SK-N-SH treated with all-trans-retinoic acid at 6 μM for 48 hours (cell line): ENCODE measurements at regions not wholly inside any gene's neighbourhood (a gene's known extent, or its start where the extent isn't known, plus 50 kb on each side); places are given as distances from the start of the nearest gene placed in this dataset.

ENCODE experiments used
- ATAC-seq: fragments of 200-7000 bp; cut with Tn5 transposase; 3 replicates; pipeline ENCODE4 v1.9.1; 2020; ENCODE audit warnings: mild to moderate bottlenecking, moderate library complexity
- ARNTL ChIP-seq: fragments of 450-650 bp; formaldehyde crosslinking; IDR thresholded peaks from 2 replicates; pipeline ENCODE4 v1.5.0; 2020; ENCODE audit warnings: low read depth, mild to moderate bottlenecking, moderate library complexity, borderline replicate concordance
- BACH2 ChIP-seq: fragments of 250-450 bp; sonication (Bioruptor Pico); IDR thresholded peaks from 2 replicates; pipeline ENCODE4 v1.9.0; 2021; ENCODE audit warnings: mild to moderate bottlenecking, borderline replicate concordance
- CREB5 ChIP-seq: fragments of 250-450 bp; sonication (Bioruptor Pico); IDR thresholded peaks from 2 replicates; pipeline ENCODE4 v1.5.1; 2020; ENCODE audit warnings: low read depth, mild to moderate bottlenecking, moderate library complexity
- CSDC2 ChIP-seq: fragments of 250-450 bp; sonication (Bioruptor Pico); IDR thresholded peaks from 2 replicates; pipeline ENCODE4 v1.5.0; 2020; ENCODE audit warnings: mild to moderate bottlenecking, moderate library complexity
- ESRRG ChIP-seq: fragments of 250-450 bp; sonication (Bioruptor Pico); IDR thresholded peaks from 2 replicates; pipeline ENCODE4 v1.6.1; 2021; ENCODE audit warnings: mild to moderate bottlenecking
- ISL1 ChIP-seq: fragments of 250-450 bp; sonication (Bioruptor Pico); IDR thresholded peaks from 2 replicates; pipeline ENCODE4 v2.1.2; 2022; ENCODE audit warnings: mild to moderate bottlenecking, moderate library complexity
- OSR1 ChIP-seq: fragments of 250-450 bp; sonication (Bioruptor Pico); IDR thresholded peaks from 2 replicates; pipeline ENCODE4 v1.8.0; 2022; ENCODE audit warnings: moderate library complexity, mild to moderate bottlenecking, inconsistent platforms
- POU6F1 ChIP-seq: fragments of 250-450 bp; sonication (Bioruptor Pico); IDR thresholded peaks from 2 replicates; pipeline ENCODE4 v1.8.0; 2021; ENCODE audit warnings: low read depth, mild to moderate bottlenecking, moderate library complexity, borderline replicate concordance
- PPARA ChIP-seq: fragments of 250-450 bp; sonication (Bioruptor Pico); IDR thresholded peaks from 2 replicates; pipeline ENCODE4 v1.5.0; 2020; ENCODE audit warnings: mild to moderate bottlenecking, borderline replicate concordance
- RARB ChIP-seq: fragments of 250-450 bp; sonication (Bioruptor Pico); IDR thresholded peaks from 2 replicates; pipeline ENCODE4 v1.8.0; 2021; ENCODE audit warnings: mild to moderate bottlenecking, moderate library complexity
- SNAI2 ChIP-seq: fragments of 250-450 bp; sonication (Bioruptor Pico); IDR thresholded peaks from 2 replicates; pipeline ENCODE4 v1.5.0; 2020; ENCODE audit warnings: mild to moderate bottlenecking, moderate library complexity
- TCF4 ChIP-seq: fragments of 250-450 bp; sonication (Bioruptor Pico); IDR thresholded peaks from 2 replicates; pipeline ENCODE4 v1.8.0; 2021; ENCODE audit warnings: mild to moderate bottlenecking, moderate library complexity, borderline replicate concordance
- TOX ChIP-seq: fragments of 250-450 bp; sonication (Bioruptor Pico); IDR thresholded peaks from 2 replicates; pipeline ENCODE4 v1.8.0; 2021; ENCODE audit warnings: mild to moderate bottlenecking, moderate library complexity, borderline replicate concordance
- ZC3H10 ChIP-seq: fragments of 250-450 bp; sonication (Bioruptor Pico); IDR thresholded peaks from 2 replicates; pipeline ENCODE4 v1.5.1; 2021; ENCODE audit warnings: mild to moderate bottlenecking, moderate library complexity
- ZFP3 ChIP-seq: fragments of 250-450 bp; sonication (Bioruptor Pico); IDR thresholded peaks from 2 replicates; pipeline ENCODE4 v1.5.0; 2020; ENCODE audit warnings: mild to moderate bottlenecking, moderate library complexity
- ZFP30 ChIP-seq: fragments of 450-650 bp; formaldehyde crosslinking; IDR thresholded peaks from 2 replicates; pipeline ENCODE4 v1.5.0; 2022; ENCODE audit warnings: mild to moderate bottlenecking, moderate library complexity
- ZNF565 ChIP-seq: fragments of 450-650 bp; formaldehyde crosslinking; conservative IDR thresholded peaks from 2 replicates; pipeline ENCODE4 v1.5.0; 2020; ENCODE audit warnings: low read depth, mild to moderate bottlenecking, moderate library complexity
- ZNF70 ChIP-seq: fragments of 450-650 bp; formaldehyde crosslinking; IDR thresholded peaks from 2 replicates; pipeline ENCODE4 v1.5.0; 2020; ENCODE audit warnings: mild to moderate bottlenecking, moderate library complexity
- ZNF8 ChIP-seq: fragments of 450-650 bp; formaldehyde crosslinking; IDR thresholded peaks from 2 replicates; pipeline ENCODE4 v1.5.0; 2020; ENCODE audit warnings: mild to moderate bottlenecking, moderate library complexity
- TF ChIP-seq, protein P1 (sequence below): fragments of 250-450 bp; sonication (Bioruptor Pico); IDR thresholded peaks from 2 replicates; pipeline ENCODE4 v1.5.1; 2021; ENCODE audit warnings: mild to moderate bottlenecking, moderate library complexity
- TF ChIP-seq, protein P2 (sequence below): fragments of 250-450 bp; sonication (Bioruptor Pico); IDR thresholded peaks from 2 replicates; pipeline ENCODE4 v1.8.0; 2020; ENCODE audit warnings: mild to moderate bottlenecking, moderate library complexity, borderline replicate concordance
- TF ChIP-seq, protein P3 (sequence below): fragments of 250-450 bp; sonication (Bioruptor Pico); IDR thresholded peaks from 2 replicates; pipeline ENCODE4 v1.5.0; 2020; ENCODE audit warnings: mild to moderate bottlenecking, moderate library complexity

- no peak for ATAC-seq
- TF ChIP-seq ZFP3 (no peak), ZC3H10 (CRISPR knock-in tag) (no peak), ISL1 (CRISPR knock-in tag) (no peak), BACH2 (CRISPR knock-in tag) (no peak), ZNF565 (CRISPR knock-in tag) (no peak), SNAI2 (CRISPR knock-in tag) (no peak), CSDC2 (no peak), ESRRG (CRISPR knock-in tag) (no peak), CREB5 (CRISPR knock-in tag) (no peak), ZFP30 (CRISPR knock-in tag) (no peak), TOX (CRISPR knock-in tag) (no peak), ZNF70 (CRISPR knock-in tag) (no peak), PPARA (CRISPR knock-in tag) (no peak)
- TF ChIP-seq, protein P1, sequence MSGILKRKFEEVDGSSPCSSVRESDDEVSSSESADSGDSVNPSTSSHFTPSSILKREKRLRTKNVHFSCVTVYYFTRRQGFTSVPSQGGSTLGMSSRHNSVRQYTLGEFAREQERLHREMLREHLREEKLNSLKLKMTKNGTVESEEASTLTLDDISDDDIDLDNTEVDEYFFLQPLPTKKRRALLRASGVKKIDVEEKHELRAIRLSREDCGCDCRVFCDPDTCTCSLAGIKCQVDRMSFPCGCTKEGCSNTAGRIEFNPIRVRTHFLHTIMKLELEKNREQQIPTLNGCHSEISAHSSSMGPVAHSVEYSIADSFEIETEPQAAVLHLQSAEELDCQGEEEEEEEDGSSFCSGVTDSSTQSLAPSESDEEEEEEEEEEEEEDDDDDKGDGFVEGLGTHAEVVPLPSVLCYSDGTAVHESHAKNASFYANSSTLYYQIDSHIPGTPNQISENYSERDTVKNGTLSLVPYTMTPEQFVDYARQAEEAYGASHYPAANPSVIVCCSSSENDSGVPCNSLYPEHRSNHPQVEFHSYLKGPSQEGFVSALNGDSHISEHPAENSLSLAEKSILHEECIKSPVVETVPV = no peak
- TF ChIP-seq, protein P2, sequence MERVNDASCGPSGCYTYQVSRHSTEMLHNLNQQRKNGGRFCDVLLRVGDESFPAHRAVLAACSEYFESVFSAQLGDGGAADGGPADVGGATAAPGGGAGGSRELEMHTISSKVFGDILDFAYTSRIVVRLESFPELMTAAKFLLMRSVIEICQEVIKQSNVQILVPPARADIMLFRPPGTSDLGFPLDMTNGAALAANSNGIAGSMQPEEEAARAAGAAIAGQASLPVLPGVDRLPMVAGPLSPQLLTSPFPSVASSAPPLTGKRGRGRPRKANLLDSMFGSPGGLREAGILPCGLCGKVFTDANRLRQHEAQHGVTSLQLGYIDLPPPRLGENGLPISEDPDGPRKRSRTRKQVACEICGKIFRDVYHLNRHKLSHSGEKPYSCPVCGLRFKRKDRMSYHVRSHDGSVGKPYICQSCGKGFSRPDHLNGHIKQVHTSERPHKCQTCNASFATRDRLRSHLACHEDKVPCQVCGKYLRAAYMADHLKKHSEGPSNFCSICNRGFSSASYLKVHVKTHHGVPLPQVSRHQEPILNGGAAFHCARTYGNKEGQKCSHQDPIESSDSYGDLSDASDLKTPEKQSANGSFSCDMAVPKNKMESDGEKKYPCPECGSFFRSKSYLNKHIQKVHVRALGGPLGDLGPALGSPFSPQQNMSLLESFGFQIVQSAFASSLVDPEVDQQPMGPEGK (CRISPR knock-in tag) = no peak
These were observed 71.1 kb upstream of the FGGY start for GRCh38 chr1:59225594-59226316.

DNA sequence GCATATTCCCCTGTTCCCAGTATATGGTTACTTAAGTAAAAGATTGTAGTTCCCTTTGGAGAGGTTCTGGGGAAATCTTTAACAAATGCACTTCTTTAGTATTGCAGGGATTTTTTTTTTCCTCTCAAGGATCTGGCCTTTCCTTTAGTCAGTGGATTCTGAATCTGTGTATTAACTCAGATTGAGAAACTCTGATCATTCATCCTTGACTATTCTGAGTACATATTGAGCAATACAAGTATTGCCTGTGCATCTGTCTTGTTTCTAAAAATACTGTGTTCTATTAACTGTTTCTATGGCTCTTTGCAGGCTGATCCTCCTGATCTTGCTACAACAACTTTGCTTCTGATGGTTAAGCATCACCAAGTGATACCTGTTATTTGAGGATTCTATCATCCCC is 67.8 kb upstream of the FGGY start:
- ATAC-seq = no peak
- no peak for TF ChIP-seq ZNF8 (CRISPR knock-in tag)
- TF ChIP-seq, protein P3, sequence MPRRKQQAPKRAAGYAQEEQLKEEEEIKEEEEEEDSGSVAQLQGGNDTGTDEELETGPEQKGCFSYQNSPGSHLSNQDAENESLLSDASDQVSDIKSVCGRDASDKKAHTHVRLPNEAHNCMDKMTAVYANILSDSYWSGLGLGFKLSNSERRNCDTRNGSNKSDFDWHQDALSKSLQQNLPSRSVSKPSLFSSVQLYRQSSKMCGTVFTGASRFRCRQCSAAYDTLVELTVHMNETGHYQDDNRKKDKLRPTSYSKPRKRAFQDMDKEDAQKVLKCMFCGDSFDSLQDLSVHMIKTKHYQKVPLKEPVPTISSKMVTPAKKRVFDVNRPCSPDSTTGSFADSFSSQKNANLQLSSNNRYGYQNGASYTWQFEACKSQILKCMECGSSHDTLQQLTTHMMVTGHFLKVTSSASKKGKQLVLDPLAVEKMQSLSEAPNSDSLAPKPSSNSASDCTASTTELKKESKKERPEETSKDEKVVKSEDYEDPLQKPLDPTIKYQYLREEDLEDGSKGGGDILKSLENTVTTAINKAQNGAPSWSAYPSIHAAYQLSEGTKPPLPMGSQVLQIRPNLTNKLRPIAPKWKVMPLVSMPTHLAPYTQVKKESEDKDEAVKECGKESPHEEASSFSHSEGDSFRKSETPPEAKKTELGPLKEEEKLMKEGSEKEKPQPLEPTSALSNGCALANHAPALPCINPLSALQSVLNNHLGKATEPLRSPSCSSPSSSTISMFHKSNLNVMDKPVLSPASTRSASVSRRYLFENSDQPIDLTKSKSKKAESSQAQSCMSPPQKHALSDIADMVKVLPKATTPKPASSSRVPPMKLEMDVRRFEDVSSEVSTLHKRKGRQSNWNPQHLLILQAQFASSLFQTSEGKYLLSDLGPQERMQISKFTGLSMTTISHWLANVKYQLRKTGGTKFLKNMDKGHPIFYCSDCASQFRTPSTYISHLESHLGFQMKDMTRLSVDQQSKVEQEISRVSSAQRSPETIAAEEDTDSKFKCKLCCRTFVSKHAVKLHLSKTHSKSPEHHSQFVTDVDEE (CRISPR knock-in tag) = no peak
- no peak for TF ChIP-seq RARB (CRISPR knock-in tag)
- no peak for TF ChIP-seq ESRRG (CRISPR knock-in tag)
- no peak for TF ChIP-seq ZNF565 (CRISPR knock-in tag)
- TF ChIP-seq ARNTL (CRISPR knock-in tag) = no peak
- no peak for TF ChIP-seq OSR1
- TF ChIP-seq, protein P2 (CRISPR knock-in tag) = no peak
- no peak for TF ChIP-seq POU6F1 (CRISPR knock-in tag)
- no peak for TF ChIP-seq TCF4 (CRISPR knock-in tag)
- no peak for TF ChIP-seq CSDC2
- TF ChIP-seq SNAI2 (CRISPR knock-in tag) = no peak
- no peak for TF ChIP-seq ZNF70 (CRISPR knock-in tag)
- TF ChIP-seq ISL1 (CRISPR knock-in tag) = no peak
- no peak for TF ChIP-seq ZFP3
- TF ChIP-seq ZFP30 (CRISPR knock-in tag) = no peak
- TF ChIP-seq TOX (CRISPR knock-in tag) = no peak
- no peak for TF ChIP-seq PPARA (CRISPR knock-in tag)
